ENCODE measurements at regions not wholly inside any gene's neighbourhood (a gene's known extent, or its start where the extent isn't known, plus 50 kb on each side); places are given as distances from the start of the nearest gene placed in this dataset.

- POLR2A ChIA-PET = no interaction called here
- H3K79me2 ChIP-seq (ENCODE audit: insufficient read depth) = no peaks in the 10 kb centered on the region
- no peaks in the 10 kb centered on the region; the same call in 1 of the 2 replicates for H3K27me3 ChIP-seq (ENCODE audit: insufficient read depth)
- no peaks in the 10 kb centered on the region for H3K9me2 ChIP-seq
- no peak overlapping the region for H2AFZ ChIP-seq (ENCODE audit: low read depth)
- no peaks in the 10 kb centered on the region for H3K9me3 ChIP-seq
- WGBS (ENCODE audit: low lambda C conversion rate) = 21% methylated on average over 7 of the region's 7 CpGs
- CTCF ChIA-PET = interaction anchor here (0.5 to 1.0 kb wide), 2 partner anchors 217 to 337 kb away, joined by 3 read pairs; no protein-coding TSS in a partner anchor
- H3K36me3 ChIP-seq (replicated peaks in 1 of 2; ENCODE audit: control insufficient read depth in 1 of 2, insufficient read depth in 2 of 2, low read length in 1 of 2) = no peaks in the 10 kb centered on the region
- no peaks in the 10 kb centered on the region for H3F3A ChIP-seq (replicated peaks; ENCODE audit: insufficient read depth)
- no peak overlapping the region for H3K4me2 ChIP-seq
- DNase-seq = peak; percentile 69
- H3K4me1 ChIP-seq (ENCODE audit: control insufficient read depth in 1 of 2, insufficient read depth in 2 of 2, low read depth in 1 of 2, low read length in 1 of 2) = peaks cover 0 to 11% of the 10 kb centered on the region in 2 experiments; a peak in 2 of 4 replicates
- no peaks in the 10 kb centered on the region for H4K20me1 ChIP-seq (ENCODE audit: insufficient read depth)
- H3K27ac ChIP-seq (ENCODE audit: low read depth in 2 of 2, low read length in 1 of 2) = peak overlapping the region in 1 of 2 experiments; percentile 55; a peak in 1 of 4 replicates
- peak; percentile 26; the same call in 1 of the 2 replicates for TF ChIP-seq MXI1 (IDR thresholded peaks at IDR 0.05; ENCODE audit: low read depth, low read length)
- TF ChIP-seq EZH2phosphoT487 (IDR thresholded peaks at IDR 0.05; ENCODE audit: borderline replicate concordance, low read depth) = no peak
- TF ChIP-seq MEF2A (IDR thresholded peaks at IDR 0.05; ENCODE audit: borderline replicate concordance, low read depth) = no peak
- peak; percentile 73 for TF ChIP-seq RCOR1 (IDR thresholded peaks at IDR 0.05; ENCODE audit: low read length)
- TF ChIP-seq, protein P1, sequence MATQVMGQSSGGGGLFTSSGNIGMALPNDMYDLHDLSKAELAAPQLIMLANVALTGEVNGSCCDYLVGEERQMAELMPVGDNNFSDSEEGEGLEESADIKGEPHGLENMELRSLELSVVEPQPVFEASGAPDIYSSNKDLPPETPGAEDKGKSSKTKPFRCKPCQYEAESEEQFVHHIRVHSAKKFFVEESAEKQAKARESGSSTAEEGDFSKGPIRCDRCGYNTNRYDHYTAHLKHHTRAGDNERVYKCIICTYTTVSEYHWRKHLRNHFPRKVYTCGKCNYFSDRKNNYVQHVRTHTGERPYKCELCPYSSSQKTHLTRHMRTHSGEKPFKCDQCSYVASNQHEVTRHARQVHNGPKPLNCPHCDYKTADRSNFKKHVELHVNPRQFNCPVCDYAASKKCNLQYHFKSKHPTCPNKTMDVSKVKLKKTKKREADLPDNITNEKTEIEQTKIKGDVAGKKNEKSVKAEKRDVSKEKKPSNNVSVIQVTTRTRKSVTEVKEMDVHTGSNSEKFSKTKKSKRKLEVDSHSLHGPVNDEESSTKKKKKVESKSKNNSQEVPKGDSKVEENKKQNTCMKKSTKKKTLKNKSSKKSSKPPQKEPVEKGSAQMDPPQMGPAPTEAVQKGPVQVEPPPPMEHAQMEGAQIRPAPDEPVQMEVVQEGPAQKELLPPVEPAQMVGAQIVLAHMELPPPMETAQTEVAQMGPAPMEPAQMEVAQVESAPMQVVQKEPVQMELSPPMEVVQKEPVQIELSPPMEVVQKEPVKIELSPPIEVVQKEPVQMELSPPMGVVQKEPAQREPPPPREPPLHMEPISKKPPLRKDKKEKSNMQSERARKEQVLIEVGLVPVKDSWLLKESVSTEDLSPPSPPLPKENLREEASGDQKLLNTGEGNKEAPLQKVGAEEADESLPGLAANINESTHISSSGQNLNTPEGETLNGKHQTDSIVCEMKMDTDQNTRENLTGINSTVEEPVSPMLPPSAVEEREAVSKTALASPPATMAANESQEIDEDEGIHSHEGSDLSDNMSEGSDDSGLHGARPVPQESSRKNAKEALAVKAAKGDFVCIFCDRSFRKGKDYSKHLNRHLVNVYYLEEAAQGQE (IDR thresholded peaks at IDR 0.05; ENCODE audit: low read depth, low read length) = no peak
- peak; percentile 76 for TF ChIP-seq CHD2 (IDR thresholded peaks at IDR 0.05; ENCODE audit: low read length, partially characterized antibody)
- TF ChIP-seq EP300 (IDR thresholded peaks at IDR 0.05; ENCODE audit: borderline replicate concordance in 1 of 2, low read depth in 1 of 2, low read length in 1 of 2) = peak in 1 of 2 experiments; percentile 55; a peak in 2 of 4 replicates
- TF ChIP-seq RFX5 (IDR thresholded peaks at IDR 0.05; ENCODE audit: low read length) = no peak
- peak; percentile 4; the same call in 1 of the 2 replicates for TF ChIP-seq SMC3 (IDR thresholded peaks at IDR 0.05; ENCODE audit: low read depth, low read length)
- no peak overlapping the region for H3K4me3 ChIP-seq (ENCODE audit: low read depth in 2 of 2, low read length in 1 of 2)
- H3K9ac ChIP-seq = no peak overlapping the region
Measured at GRCh38 chr4:108355902-108356535, 187.3 kb upstream of the LEF1 start.

DNA sequence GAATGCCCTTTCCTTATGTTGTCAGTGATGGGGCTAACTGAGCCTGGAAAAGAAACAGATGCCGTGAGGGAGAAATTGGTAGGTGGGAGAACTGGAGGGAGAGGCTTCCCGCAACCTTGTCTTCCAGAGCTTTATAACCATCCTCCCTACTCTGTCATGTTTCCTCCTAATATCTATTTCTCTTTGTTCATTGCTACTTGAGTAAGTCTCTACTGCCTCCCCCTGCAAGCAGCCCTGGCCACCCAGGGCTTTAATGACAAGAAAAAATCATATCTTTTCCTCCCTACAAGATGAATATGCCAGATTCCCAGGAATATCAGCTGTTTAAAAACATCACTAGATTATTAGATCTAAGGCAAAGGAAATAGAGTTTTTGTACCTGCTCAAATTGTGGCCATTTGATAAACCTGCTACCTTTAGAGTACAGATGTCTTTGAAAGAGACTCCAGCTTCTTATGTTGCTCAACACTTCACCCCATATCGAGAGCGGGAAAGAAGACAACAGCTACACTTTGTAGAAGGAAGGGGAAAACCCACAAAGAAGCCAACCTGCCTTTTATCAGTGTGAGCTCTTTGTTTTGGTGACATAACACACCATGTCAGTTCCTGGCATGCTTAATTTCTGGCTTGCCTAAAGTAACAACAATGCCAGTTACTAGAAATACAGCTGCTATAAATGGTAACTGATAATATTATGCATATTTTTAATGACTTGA lies 186.6 kb upstream of the LEF1 start:
- Histone ChIP-seq H3F3A (replicated peaks; ENCODE audit: insufficient read depth) (no peaks in the 10 kb centered on the region), H3K4me3 (ENCODE audit: low read depth in 2 of 2, low read length in 1 of 2) (no peak overlapping the region), H3K79me2 (ENCODE audit: insufficient read depth) (no peaks in the 10 kb centered on the region), H3K9me2 (no peaks in the 10 kb centered on the region), H3K4me2 (no peak overlapping the region), H3K9me3 (no peaks in the 10 kb centered on the region), H3K27me3 (ENCODE audit: insufficient read depth) (no peaks in the 10 kb centered on the region; the same call in 1 of the 2 replicates), H3K9ac (no peak overlapping the region), H3K4me1 (ENCODE audit: control insufficient read depth in 1 of 2, insufficient read depth in 2 of 2, low read depth in 1 of 2, low read length in 1 of 2) (peaks cover 0 to 13% of the 10 kb centered on the region in 2 experiments; a peak in 2 of 4 replicates), H3K27ac (ENCODE audit: low read depth in 2 of 2, low read length in 1 of 2) (peak overlapping the region in 1 of 2 experiments; percentile 55; a peak in 2 of 4 replicates), H2AFZ (ENCODE audit: low read depth) (no peak overlapping the region), H4K20me1 (ENCODE audit: insufficient read depth) (no peaks in the 10 kb centered on the region), H3K36me3 (replicated peaks in 1 of 2; ENCODE audit: control insufficient read depth in 1 of 2, insufficient read depth in 2 of 2, low read length in 1 of 2) (no peaks in the 10 kb centered on the region)
- DNase-seq = no peak
- TF ChIP-seq MXI1 (IDR thresholded peaks at IDR 0.05; ENCODE audit: low read depth, low read length) (peak; percentile 13; the same call in 1 of the 2 replicates), TEAD4 (IDR thresholded peaks at IDR 0.05; ENCODE audit: borderline replicate concordance, insufficient read depth) (no peak)
- 18% methylated on average over 4 of the region's 4 CpGs for WGBS (ENCODE audit: low lambda C conversion rate)
- POLR2A ChIA-PET = no interaction called here
- CTCF ChIA-PET = interaction anchor here (0.7 to 1.0 kb wide), 2 partner anchors 218 to 454 kb away, joined by 3 read pairs; no protein-coding TSS in a partner anchor
